ENCODE measurements at regions not wholly inside any gene's neighbourhood (a gene's known extent, or its start where the extent isn't known, plus 50 kb on each side); places are given as distances from the start of the nearest gene placed in this dataset.

DNA sequence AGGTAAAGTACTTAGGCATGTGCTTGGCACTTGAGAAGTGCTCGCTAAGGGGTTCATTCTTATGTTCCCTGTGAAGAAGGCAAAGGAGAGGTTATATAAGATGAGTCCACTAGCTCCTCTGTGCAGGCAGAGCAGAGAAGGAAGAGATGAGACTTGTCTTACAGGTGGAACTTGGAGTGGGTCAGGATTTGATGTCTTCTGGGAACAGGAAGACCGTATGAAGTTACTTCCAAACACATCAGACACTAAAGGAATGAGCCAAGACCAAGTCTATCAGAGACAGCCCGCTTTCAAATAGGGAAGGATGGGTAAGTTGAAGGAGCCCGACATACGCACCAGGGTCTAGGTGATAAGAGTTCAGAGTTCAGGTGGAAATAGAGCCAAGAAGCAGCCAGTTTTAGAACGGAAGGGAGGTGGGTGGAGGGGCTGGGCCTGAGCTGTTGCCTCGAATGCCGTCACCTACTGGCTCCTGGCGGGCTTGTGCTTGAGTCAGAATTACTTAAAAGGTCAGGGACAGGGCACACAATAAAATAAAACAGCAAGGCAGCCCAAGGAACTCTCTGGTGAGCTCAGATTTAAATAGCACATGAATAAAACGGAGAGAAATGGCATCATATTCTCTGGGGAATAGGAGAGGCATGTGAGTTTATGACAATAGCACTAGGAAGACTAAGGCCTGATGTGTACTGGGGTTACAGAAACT is 56.1 kb upstream of the GRB10 start:
- Mint-ChIP-seq H3K4me3 (no peak overlapping the region), H3K27me3 (peaks cover 36 to 91% of the 10 kb centered on the region in 2 donors), H3K36me3 (ENCODE audit: insufficient read depth) (no peaks in the 10 kb centered on the region), H3K4me1 (ENCODE audit: low read depth in 2 of 2) (no peaks in the 10 kb centered on the region), H3K27ac (no peak overlapping the region), H3K9me3 (no peaks in the 10 kb centered on the region)
- ATAC-seq (replicated peaks) (no peak), DNase-seq (no peak)

DNA sequence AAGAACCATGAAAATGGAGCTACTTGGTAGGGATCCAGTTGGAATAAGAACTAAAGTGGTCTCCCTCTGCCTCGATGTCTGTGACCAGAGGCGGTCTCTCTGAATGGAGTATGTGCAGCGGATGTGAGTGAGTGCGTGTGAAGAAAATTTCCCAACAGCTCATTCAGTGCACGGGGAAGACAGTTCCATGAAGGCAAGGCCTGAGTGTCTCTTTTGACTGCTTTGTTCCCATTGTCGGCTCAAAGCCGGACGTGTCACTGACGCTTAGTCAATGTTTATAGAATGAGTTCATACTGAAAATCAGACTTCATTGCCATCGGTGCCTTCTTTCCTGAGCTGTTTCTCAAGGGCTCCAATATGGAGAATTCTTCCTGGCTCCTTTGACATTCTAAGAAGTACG is 55.3 kb upstream of the GRB10 start:
- Mint-ChIP-seq H3K9me3 (no peaks in the 10 kb centered on the region), H3K4me3 (no peak overlapping the region), H3K27me3 (peaks cover 28 to 91% of the 10 kb centered on the region in 2 donors), H3K27ac (no peak overlapping the region), H3K4me1 (ENCODE audit: low read depth in 2 of 2) (no peaks in the 10 kb centered on the region), H3K36me3 (ENCODE audit: insufficient read depth) (no peaks in the 10 kb centered on the region)
- ATAC-seq (replicated peaks) (no peak), DNase-seq (no peak)

GRCh38 chr7:50836646-50837045 is 54.0 kb upstream of the GRB10 start:
- Mint-ChIP-seq H3K36me3 (ENCODE audit: insufficient read depth) (no peaks in the 10 kb centered on the region), H3K27me3 (peaks cover 29 to 89% of the 10 kb centered on the region in 2 donors), H3K4me1 (ENCODE audit: low read depth in 2 of 2) (peaks cover 0 to 1% of the 10 kb centered on the region in 2 donors), H3K27ac (no peak overlapping the region), H3K9me3 (no peaks in the 10 kb centered on the region), H3K4me3 (no peak overlapping the region)
- DNase-seq (no peak), ATAC-seq (replicated peaks) (no peak)

GRCh38 chr7:50835156-50835555 is 52.5 kb upstream of the GRB10 start:
- H3K4me3 Mint-ChIP-seq: no peak overlapping the region
- no peak for DNase-seq

DNA sequence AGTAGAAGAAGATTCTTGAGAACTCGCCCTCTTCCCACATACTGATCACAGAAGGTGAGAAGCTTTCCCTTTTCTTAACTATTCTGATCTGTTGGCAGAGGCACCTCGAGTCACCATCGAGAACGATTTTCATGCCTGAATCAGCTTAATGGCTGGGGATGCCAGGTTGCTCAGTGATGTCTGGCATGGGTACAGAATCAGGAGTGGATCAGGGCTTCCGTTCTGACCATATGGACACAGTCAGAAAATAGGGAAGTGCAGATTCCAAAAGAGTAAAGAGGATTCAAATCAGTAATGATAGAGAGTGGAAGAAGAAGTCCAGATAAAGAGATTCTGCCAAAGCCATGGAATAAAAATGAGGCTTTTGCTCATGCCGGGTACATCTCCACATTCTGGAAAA is 52.0 kb upstream of the GRB10 start:
- Mint-ChIP-seq H3K9me3 (no peaks in the 10 kb centered on the region), H3K27me3 (peaks cover 22 to 92% of the 10 kb centered on the region in 2 donors), H3K36me3 (ENCODE audit: insufficient read depth) (no peaks in the 10 kb centered on the region), H3K4me3 (no peak overlapping the region), H3K4me1 (ENCODE audit: low read depth in 2 of 2) (peaks cover 0 to 1% of the 10 kb centered on the region in 2 donors), H3K27ac (no peak overlapping the region)
- ATAC-seq (replicated peaks): no peak
- DNase-seq: no peak

More at GRCh38 chr7:50835156-50835555, 52.5 kb upstream of the GRB10 start:
- H3K36me3 Mint-ChIP-seq (ENCODE audit: insufficient read depth): no peaks in the 10 kb centered on the region
- H3K27ac Mint-ChIP-seq: no peak overlapping the region
- H3K4me1 Mint-ChIP-seq (ENCODE audit: low read depth in 2 of 2): peaks cover 0 to 1% of the 10 kb centered on the region in 2 donors
- no peak for ATAC-seq (replicated peaks)
- no peaks in the 10 kb centered on the region for H3K9me3 Mint-ChIP-seq
- peaks cover 27 to 92% of the 10 kb centered on the region in 2 donors for H3K27me3 Mint-ChIP-seq

DNA sequence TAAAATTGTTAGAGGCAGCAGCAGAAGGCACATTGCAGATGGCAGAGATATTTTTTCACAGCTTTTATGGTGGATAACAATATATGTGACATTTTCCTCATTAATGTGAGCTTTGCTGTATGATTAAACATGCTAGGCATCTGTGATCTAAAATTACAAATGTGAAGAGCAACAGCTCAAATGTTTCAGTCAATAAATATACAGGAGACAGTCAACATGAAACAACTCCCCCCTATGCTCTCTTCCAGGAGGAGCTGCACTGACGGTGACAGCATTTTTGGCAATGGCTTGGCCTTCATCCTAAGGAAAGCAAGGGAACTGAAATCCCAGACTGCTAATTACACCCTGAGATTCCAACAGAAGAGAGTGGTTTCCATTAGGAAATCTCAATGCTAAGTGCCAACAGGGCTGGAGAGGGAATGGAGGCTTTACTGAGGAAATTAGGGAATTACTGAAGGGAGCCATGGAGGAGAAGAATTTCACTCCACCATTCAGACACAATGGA is 51.4 kb upstream of the GRB10 start:
- H3K4me3 Mint-ChIP-seq: no peak overlapping the region
- no peaks in the 10 kb centered on the region for H3K36me3 Mint-ChIP-seq (ENCODE audit: insufficient read depth)
- ATAC-seq (replicated peaks): no peak
- DNase-seq: no peak
- H3K27ac Mint-ChIP-seq: no peak overlapping the region
- H3K27me3 Mint-ChIP-seq: peaks cover 22 to 92% of the 10 kb centered on the region in 2 donors
- peaks cover 0 to 1% of the 10 kb centered on the region in 2 donors for H3K4me1 Mint-ChIP-seq (ENCODE audit: low read depth in 2 of 2)
- H3K9me3 Mint-ChIP-seq: no peaks in the 10 kb centered on the region

- peaks cover 22 to 86% of the 10 kb centered on the region in 2 donors for H3K27me3 Mint-ChIP-seq
- H3K4me3 Mint-ChIP-seq: no peak overlapping the region
- H3K9me3 Mint-ChIP-seq: no peaks in the 10 kb centered on the region
- H3K27ac Mint-ChIP-seq: no peak overlapping the region
- H3K36me3 Mint-ChIP-seq (ENCODE audit: insufficient read depth): no peaks in the 10 kb centered on the region
- ATAC-seq (replicated peaks) (no peak), DNase-seq (no peak)
- H3K4me1 Mint-ChIP-seq (ENCODE audit: low read depth in 2 of 2): peaks cover 0 to 1% of the 10 kb centered on the region in 2 donors
These were observed 50.0 kb upstream of the GRB10 start for GRCh38 chr7:50832744-50833143.

Data from effector memory CD8-positive, alpha-beta T cell (primary cell).